ENCODE measurements at regions not wholly inside any gene's neighbourhood (a gene's known extent, or its start where the extent isn't known, plus 50 kb on each side); places are given as distances from the start of the nearest gene placed in this dataset.

DNA sequence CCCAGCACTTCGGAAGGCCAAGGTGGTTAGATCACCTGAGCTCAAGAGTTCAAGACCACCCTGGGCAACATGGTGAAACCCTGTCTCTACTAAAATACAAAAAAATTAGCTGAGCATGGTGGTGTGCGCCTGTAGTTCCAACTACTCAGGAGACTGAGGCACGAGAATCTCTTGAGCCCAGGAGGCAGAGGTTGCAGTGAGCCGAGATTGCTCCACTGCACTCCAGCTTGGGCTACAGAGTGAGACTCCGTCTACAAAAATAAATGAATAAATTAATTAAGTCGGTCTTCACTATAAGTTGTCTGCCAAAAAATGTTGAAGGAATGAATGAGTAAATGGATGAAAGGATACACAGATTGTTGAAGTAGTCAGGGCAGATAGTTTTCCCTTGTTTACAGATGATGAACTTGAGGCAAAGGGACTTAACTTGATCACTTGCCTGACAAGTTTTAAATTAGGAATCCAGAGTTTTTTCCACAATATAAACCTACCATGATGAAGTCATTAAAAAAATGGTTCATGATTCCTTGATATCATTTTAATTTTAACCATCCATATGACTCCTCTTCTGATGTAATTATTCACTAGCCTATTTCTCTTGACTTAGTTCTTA is 130.8 kb downstream of the TLR5 start:
- TF ChIP-seq ZFX (IDR thresholded peaks at IDR 0.05; ENCODE audit: borderline replicate concordance) = no peak
- TF ChIP-seq, protein P1, sequence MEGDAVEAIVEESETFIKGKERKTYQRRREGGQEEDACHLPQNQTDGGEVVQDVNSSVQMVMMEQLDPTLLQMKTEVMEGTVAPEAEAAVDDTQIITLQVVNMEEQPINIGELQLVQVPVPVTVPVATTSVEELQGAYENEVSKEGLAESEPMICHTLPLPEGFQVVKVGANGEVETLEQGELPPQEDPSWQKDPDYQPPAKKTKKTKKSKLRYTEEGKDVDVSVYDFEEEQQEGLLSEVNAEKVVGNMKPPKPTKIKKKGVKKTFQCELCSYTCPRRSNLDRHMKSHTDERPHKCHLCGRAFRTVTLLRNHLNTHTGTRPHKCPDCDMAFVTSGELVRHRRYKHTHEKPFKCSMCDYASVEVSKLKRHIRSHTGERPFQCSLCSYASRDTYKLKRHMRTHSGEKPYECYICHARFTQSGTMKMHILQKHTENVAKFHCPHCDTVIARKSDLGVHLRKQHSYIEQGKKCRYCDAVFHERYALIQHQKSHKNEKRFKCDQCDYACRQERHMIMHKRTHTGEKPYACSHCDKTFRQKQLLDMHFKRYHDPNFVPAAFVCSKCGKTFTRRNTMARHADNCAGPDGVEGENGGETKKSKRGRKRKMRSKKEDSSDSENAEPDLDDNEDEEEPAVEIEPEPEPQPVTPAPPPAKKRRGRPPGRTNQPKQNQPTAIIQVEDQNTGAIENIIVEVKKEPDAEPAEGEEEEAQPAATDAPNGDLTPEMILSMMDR (IDR thresholded peaks at IDR 0.05) = no peak
- no peak overlapping the region for H3K27ac ChIP-seq

DNA sequence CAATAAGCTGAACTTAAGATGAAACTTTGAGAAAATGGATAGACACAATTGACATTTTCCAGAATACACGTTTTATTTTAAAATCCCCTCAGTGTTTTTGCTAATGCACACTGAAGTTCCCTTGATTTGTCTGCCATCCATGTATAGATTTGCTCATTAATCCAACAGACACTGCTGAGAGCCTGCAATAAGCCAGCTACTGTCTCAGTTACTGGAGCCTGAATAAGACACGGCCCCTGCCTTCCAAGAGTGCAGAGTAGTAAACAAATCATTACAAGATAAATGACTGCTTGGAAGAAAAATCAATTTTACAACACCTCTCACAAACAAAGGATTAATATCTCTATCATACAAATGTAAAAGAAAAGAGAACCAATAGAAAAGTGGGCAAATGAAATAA is 130.1 kb downstream of the TLR5 start:
- TF ChIP-seq ZFX (IDR thresholded peaks at IDR 0.05; ENCODE audit: borderline replicate concordance) = no peak
- TF ChIP-seq, protein P1 (IDR thresholded peaks at IDR 0.05) = no peak
- H3K27ac ChIP-seq = no peak overlapping the region

DNA sequence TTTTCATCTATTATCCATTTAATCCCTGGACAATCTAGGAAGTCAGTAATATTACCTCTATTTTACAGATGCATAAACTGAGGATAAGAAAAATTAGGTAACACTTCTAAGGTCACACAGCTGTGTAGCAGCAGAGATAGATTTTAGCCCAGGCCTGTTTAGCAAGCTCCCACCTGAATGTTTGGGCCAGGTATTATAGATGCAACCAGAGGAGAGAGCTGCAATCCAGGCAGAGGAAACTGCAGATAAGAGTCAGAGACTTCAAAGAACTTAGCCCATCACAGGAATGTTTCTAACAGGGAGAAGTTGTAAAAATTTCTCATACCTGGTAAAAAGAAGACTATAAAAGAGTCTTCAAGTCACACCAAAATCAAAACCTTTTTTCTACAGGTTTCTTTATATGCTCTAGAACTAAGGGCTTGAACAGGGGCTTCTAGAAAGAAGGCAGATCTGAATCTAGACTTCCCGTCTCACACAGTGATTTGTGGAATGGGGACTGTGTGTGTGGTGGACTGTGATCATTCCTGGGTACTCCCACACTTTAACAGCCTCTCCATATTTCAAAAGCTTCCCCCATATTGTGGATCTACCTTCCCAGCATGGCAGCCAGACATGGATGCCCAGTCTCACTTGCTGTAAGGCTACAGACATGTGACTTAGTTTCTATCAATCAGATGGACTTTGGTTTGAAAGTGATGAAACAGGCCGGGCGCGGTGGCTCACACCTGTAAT is 128.7 kb downstream of the TLR5 start:
- no peak for TF ChIP-seq ZFX (IDR thresholded peaks at IDR 0.05; ENCODE audit: borderline replicate concordance)
- TF ChIP-seq, protein P1 (IDR thresholded peaks at IDR 0.05) = no peak
- no peak overlapping the region for H3K27ac ChIP-seq

DNA sequence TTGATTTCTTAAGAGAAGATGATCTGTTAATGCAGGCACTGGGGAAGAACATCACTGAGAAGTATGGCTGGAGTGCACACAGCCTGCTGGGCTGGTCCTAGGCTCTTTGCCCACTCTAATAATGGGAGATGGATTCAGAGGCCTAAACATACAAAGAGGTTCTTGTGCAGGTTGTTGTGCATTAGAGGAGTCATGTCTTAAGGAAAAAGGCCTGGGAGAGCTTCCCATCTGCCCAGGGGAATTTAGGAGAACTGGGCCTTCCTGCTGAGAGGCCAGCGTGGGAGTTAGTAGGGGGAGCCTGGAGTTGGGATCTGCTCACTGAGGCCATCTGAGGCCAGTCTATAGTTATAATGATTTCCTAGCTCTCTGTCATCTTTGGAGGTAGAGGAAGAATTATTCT is 126.7 kb downstream of the TLR5 start:
- TF ChIP-seq, protein P1 (IDR thresholded peaks at IDR 0.05) = no peak
- no peak for TF ChIP-seq ZFX (IDR thresholded peaks at IDR 0.05; ENCODE audit: borderline replicate concordance)
- H3K27ac ChIP-seq = no peak overlapping the region

DNA sequence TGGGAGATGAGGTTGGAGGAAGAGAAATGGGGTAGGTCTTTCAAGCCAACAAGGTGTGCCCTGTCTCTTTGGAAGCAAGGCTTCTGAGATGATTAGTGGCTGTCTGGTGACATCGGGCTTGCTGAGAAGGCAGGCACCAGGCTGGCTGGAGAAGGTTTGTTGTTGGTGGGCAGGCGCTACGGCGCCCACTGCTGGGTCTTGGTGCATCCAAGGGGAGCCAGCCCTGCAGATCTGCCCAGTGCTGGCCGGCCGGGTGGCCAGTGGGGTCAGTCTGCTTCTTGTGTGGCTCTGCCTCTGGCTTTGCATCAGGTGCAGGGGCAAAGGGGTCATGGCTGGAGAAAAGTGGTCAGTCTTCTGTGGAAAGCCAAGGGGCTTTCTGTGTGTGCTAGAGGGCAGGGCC is 126.2 kb downstream of the TLR5 start:
- no peak for TF ChIP-seq ZFX (IDR thresholded peaks at IDR 0.05; ENCODE audit: borderline replicate concordance)
- TF ChIP-seq, protein P1 (IDR thresholded peaks at IDR 0.05) = no peak
- no peak overlapping the region for H3K27ac ChIP-seq

DNA sequence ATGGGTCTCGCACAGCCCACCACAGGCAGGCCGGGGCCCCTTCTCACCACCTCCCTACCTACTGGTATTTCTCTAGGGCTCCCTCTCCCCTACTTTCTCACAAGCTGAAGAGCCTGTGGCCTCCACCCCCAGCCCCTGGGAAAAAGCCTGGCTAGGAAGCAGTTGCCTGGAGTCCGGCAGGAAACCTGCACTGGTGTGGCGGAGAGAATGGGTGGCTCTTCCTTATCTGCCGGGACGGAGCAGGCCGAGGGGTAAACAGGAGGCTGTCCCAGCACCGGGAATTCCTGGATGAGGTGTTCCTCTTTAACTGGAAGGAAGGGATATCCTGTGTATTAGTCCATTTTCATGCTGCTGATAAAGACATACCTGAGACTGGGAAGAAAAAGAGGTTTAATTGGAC is 125.8 kb downstream of the TLR5 start:
- no peak overlapping the region for H3K27ac ChIP-seq
- TF ChIP-seq, protein P1 (IDR thresholded peaks at IDR 0.05) = no peak
- no peak for TF ChIP-seq ZFX (IDR thresholded peaks at IDR 0.05; ENCODE audit: borderline replicate concordance)

DNA sequence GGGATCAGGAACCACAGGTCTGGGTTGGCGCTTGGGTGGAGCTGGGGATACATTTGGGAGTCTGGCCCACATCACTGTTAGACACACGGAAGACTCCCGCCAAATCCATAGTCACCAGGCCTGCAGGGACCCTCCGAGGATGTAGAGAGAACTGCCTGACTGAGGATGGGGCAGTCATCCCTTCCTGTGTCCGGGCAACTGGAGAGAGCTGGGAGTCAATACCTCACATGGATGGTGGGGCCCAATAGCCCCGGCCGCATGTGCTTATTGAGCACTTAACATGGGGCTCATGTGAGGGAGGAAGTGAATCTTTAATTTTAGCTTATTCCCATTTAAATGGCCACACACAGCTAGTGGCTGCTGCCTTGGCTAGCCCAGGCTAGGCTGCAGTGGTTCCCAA is 124.5 kb downstream of the TLR5 start:
- TF ChIP-seq ZFX (IDR thresholded peaks at IDR 0.05; ENCODE audit: borderline replicate concordance) = no peak
- TF ChIP-seq, protein P1 (IDR thresholded peaks at IDR 0.05) = no peak
- no peak overlapping the region for H3K27ac ChIP-seq
